ENCODE measurements at regions not wholly inside any gene's neighbourhood (a gene's known extent, or its start where the extent isn't known, plus 50 kb on each side); places are given as distances from the start of the nearest gene placed in this dataset.

GRCh38 chr7:80047856-80048459 lies 86.7 kb upstream of the GNAI1 start:
- TF ChIP-seq, protein P1, sequence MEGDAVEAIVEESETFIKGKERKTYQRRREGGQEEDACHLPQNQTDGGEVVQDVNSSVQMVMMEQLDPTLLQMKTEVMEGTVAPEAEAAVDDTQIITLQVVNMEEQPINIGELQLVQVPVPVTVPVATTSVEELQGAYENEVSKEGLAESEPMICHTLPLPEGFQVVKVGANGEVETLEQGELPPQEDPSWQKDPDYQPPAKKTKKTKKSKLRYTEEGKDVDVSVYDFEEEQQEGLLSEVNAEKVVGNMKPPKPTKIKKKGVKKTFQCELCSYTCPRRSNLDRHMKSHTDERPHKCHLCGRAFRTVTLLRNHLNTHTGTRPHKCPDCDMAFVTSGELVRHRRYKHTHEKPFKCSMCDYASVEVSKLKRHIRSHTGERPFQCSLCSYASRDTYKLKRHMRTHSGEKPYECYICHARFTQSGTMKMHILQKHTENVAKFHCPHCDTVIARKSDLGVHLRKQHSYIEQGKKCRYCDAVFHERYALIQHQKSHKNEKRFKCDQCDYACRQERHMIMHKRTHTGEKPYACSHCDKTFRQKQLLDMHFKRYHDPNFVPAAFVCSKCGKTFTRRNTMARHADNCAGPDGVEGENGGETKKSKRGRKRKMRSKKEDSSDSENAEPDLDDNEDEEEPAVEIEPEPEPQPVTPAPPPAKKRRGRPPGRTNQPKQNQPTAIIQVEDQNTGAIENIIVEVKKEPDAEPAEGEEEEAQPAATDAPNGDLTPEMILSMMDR (IDR thresholded peaks at IDR 0.05 in 4 of 5, conservative IDR thresholded peaks at IDR 0.05 in 1 of 5): no peak
- no peak for TF ChIP-seq POLR2A (IDR thresholded peaks at IDR 0.05)

Measured in gastrocnemius medialis (tissue), 4 donors.